ENCODE measurements at regions not wholly inside any gene's neighbourhood (a gene's known extent, or its start where the extent isn't known, plus 50 kb on each side); places are given as distances from the start of the nearest gene placed in this dataset.

GRCh38 chr14:35959835-35960234 is 133.7 kb downstream of the BRMS1L start:
- TF ChIP-seq EZH2 (IDR thresholded peaks at IDR 0.05; ENCODE audit: insufficient read depth, poor library complexity, severe bottlenecking) (no peak), EZH2phosphoT487 (IDR thresholded peaks at IDR 0.05; ENCODE audit: insufficient read depth, low read depth) (no peak)

Measured in GM23248 (cell line).